ENCODE measurements at regions not wholly inside any gene's neighbourhood (a gene's known extent, or its start where the extent isn't known, plus 50 kb on each side); places are given as distances from the start of the nearest gene placed in this dataset.

DNA sequence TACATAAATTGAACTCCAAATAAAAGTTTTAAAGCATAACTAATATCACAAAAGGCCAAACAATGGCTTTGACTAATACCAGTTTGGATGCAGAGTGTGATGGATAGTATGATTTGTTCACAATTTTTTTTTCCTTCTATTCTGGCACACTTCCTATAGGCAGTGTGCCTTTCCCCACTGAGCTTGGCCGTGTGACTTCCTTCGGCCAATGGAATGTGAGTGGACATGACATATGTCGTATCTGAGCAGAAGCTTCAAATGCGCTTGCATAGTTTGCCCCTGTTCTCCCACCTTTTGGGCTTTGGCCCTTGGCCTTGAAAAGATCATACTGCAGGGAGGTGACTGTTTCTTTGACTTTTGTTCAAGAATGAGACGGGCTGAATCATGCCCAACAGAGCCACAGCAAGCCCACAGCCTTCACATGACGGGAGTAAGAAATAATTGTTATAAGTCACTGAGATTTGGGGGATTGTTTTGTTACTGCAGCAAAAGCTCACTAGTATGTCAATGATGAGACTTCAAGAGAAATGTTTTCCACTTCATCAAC is 279.9 kb upstream of the NEBL start:
- TF ChIP-seq EZH2phosphoT487 (IDR thresholded peaks at IDR 0.05; ENCODE audit: low read depth) (no peak), CTCF (IDR thresholded peaks at IDR 0.05; ENCODE audit: low read depth, low read length) (no peak)
- Histone ChIP-seq H3K9me3 (ENCODE audit: insufficient read depth, low read length) (no peaks in the 10 kb centered on the region), H3K27me3 (ENCODE audit: low read depth, low read length) (no peaks in the 10 kb centered on the region), H3K4me1 (ENCODE audit: low read length) (no peaks in the 10 kb centered on the region), H2AFZ (ENCODE audit: low read depth, low read length) (no peak overlapping the region), H4K20me1 (ENCODE audit: insufficient read depth, low read length) (no peaks in the 10 kb centered on the region), H3K79me2 (ENCODE audit: low read length) (no peaks in the 10 kb centered on the region), H3K4me2 (ENCODE audit: low read length) (no peak overlapping the region), H3K9ac (ENCODE audit: low read length) (no peak overlapping the region), H3K4me3 (ENCODE audit: low read length) (no peak overlapping the region), H3K36me3 (replicated peaks; ENCODE audit: low read depth, low read length) (no peaks in the 10 kb centered on the region), H3K27ac (ENCODE audit: low read length) (no peak overlapping the region)

GRCh38 chr10:21175797-21176196 is 278.7 kb upstream of the NEBL start:
- Histone ChIP-seq H4K20me1 (ENCODE audit: insufficient read depth, low read length) (no peaks in the 10 kb centered on the region), H3K9me3 (ENCODE audit: insufficient read depth, low read length) (no peaks in the 10 kb centered on the region), H3K27me3 (ENCODE audit: low read depth, low read length) (no peaks in the 10 kb centered on the region), H3K36me3 (replicated peaks; ENCODE audit: low read depth, low read length) (no peaks in the 10 kb centered on the region), H3K4me1 (ENCODE audit: low read length) (no peaks in the 10 kb centered on the region), H3K27ac (ENCODE audit: low read length) (no peak overlapping the region), H3K4me2 (ENCODE audit: low read length) (no peak overlapping the region), H2AFZ (ENCODE audit: low read depth, low read length) (no peak overlapping the region), H3K79me2 (ENCODE audit: low read length) (no peaks in the 10 kb centered on the region), H3K4me3 (ENCODE audit: low read length) (no peak overlapping the region), H3K9ac (ENCODE audit: low read length) (no peak overlapping the region)
- TF ChIP-seq EZH2phosphoT487 (IDR thresholded peaks at IDR 0.05; ENCODE audit: low read depth) (no peak), CTCF (IDR thresholded peaks at IDR 0.05; ENCODE audit: low read depth, low read length) (no peak)

GRCh38 chr10:21174715-21175495 is 277.8 kb upstream of the NEBL start:
- Histone ChIP-seq H3K4me3 (ENCODE audit: low read length) (no peak overlapping the region), H3K9me3 (ENCODE audit: insufficient read depth, low read length) (no peaks in the 10 kb centered on the region), H4K20me1 (ENCODE audit: insufficient read depth, low read length) (no peaks in the 10 kb centered on the region), H3K4me2 (ENCODE audit: low read length) (no peak overlapping the region), H3K27ac (ENCODE audit: low read length) (no peak overlapping the region), H3K9ac (ENCODE audit: low read length) (no peak overlapping the region), H3K79me2 (ENCODE audit: low read length) (no peaks in the 10 kb centered on the region), H2AFZ (ENCODE audit: low read depth, low read length) (no peak overlapping the region), H3K27me3 (ENCODE audit: low read depth, low read length) (no peaks in the 10 kb centered on the region), H3K4me1 (ENCODE audit: low read length) (no peaks in the 10 kb centered on the region), H3K36me3 (replicated peaks; ENCODE audit: low read depth, low read length) (no peaks in the 10 kb centered on the region)
- TF ChIP-seq CTCF (IDR thresholded peaks at IDR 0.05; ENCODE audit: low read depth, low read length) = no peak
- no peak for TF ChIP-seq EZH2phosphoT487 (IDR thresholded peaks at IDR 0.05; ENCODE audit: low read depth)

GRCh38 chr10:21173802-21174714 is 276.9 kb upstream of the NEBL start:
- H2AFZ ChIP-seq (ENCODE audit: low read depth, low read length) = no peak overlapping the region
- H3K9ac ChIP-seq (ENCODE audit: low read length) = no peak overlapping the region

More at GRCh38 chr10:21173802-21174714, 276.9 kb upstream of the NEBL start:
- Histone ChIP-seq H3K27me3 (ENCODE audit: low read depth, low read length) (no peaks in the 10 kb centered on the region), H3K79me2 (ENCODE audit: low read length) (no peaks in the 10 kb centered on the region), H3K4me3 (ENCODE audit: low read length) (no peak overlapping the region), H3K4me1 (ENCODE audit: low read length) (no peaks in the 10 kb centered on the region), H3K4me2 (ENCODE audit: low read length) (no peak overlapping the region), H3K36me3 (replicated peaks; ENCODE audit: low read depth, low read length) (no peaks in the 10 kb centered on the region), H3K9me3 (ENCODE audit: insufficient read depth, low read length) (no peaks in the 10 kb centered on the region), H4K20me1 (ENCODE audit: insufficient read depth, low read length) (no peaks in the 10 kb centered on the region), H3K27ac (ENCODE audit: low read length) (no peak overlapping the region)
- TF ChIP-seq EZH2phosphoT487 (IDR thresholded peaks at IDR 0.05; ENCODE audit: low read depth) = no peak
- no peak for TF ChIP-seq CTCF (IDR thresholded peaks at IDR 0.05; ENCODE audit: low read depth, low read length)

Data from OCI-LY3 (cell line).